B cell (primary cell): ENCODE measurements at regions not wholly inside any gene's neighbourhood (a gene's known extent, or its start where the extent isn't known, plus 50 kb on each side); places are given as distances from the start of the nearest gene placed in this dataset.

Experiments used
- ATAC-seq: fragments of 200-7000 bp; cut with Tn5 transposase; one replicate; pipeline ENCODE4 v1.10.0; 2021; ENCODE audit warnings: low read depth, mild to moderate bottlenecking, moderate number of reproducible peaks, moderate library complexity
- CTCF ChIA-PET: fragments of 350-600 bp; sonication (Branson Sonifier 250); formaldehyde crosslinking; loops from one replicate; lab custom pipeline; 2021; ENCODE audit warnings: antibody characterized with exemption, inconsistent platforms; lab: Charles Lee
- POLR2A ChIA-PET: fragments of 350-600 bp; sonication (Branson Sonifier 250); formaldehyde crosslinking; loops from one replicate; lab custom pipeline; 2021; ENCODE audit warnings: antibody characterized with exemption; lab: Charles Lee
- DNase-seq: peaks from one replicate; pipeline ENCODE4 v3.0.0; 2013
- H2AFZ ChIP-seq: 2 replicates; pipeline ENCODE4 v1.6.1; 2012; ENCODE audit warnings: mild to moderate bottlenecking, low read depth, low read length; ENCODE audit not compliant: insufficient read depth, poor library complexity, severe bottlenecking
- H3K27ac ChIP-seq, 2 donors: 1 replicate in 1 of 2; 2 replicates in 1 of 2; pipeline ENCODE4 v1.5.1; 2012 to 2013; ENCODE audit warnings: low read length in 2 of 2, mild to moderate bottlenecking in 2 of 2, moderate library complexity in 1 of 2
- H3K27me3 ChIP-seq, 4 experiments: fragments of 200-600 bp in 1 of 4; sonication (generic) in 1 of 4; replicated peaks in 1 of 4; 1 replicate in 2 of 4; 2 replicates in 2 of 4; pipeline versions ENCODE4 v1.6.1 to v1.7.0; 2013 to 2016; ENCODE audit warnings: low read length in 3 of 4, mild to moderate bottlenecking in 2 of 4, mixed read lengths in 1 of 4, moderate library complexity in 1 of 4; ENCODE audit not compliant: insufficient read depth in 4 of 4, control insufficient read depth in 3 of 4; ENCODE audit errors: control extremely low read depth in 1 of 4
- H3K36me3 ChIP-seq, 2 experiments: replicated peaks in 1 of 2; 1 replicate in 1 of 2; 2 replicates in 1 of 2; pipeline versions ENCODE4 v1.6.1 to v1.7.1; 2013; ENCODE audit warnings: low read length in 1 of 2; ENCODE audit not compliant: insufficient read depth in 2 of 2, control insufficient read depth in 1 of 2; ENCODE audit errors: control extremely low read depth in 1 of 2, extremely low read depth in 1 of 2
- H3K4me1 ChIP-seq, 2 donors: fragments of 200-600 bp in 1 of 2; sonication (generic) in 1 of 2; 1 replicate in 1 of 2; 2 replicates in 1 of 2; pipeline versions ENCODE4 v1.5.1 to v1.6.1; 2013 to 2017; ENCODE audit warnings: low read length in 2 of 2; ENCODE audit not compliant: control insufficient read depth in 2 of 2, insufficient read depth in 2 of 2
- H3K4me2 ChIP-seq: replicated peaks from 2 replicates; pipeline ENCODE3; 2012; ENCODE audit warnings: mild to moderate bottlenecking, low read depth, low read length; ENCODE audit not compliant: poor library complexity, severe bottlenecking
- H3K4me3 ChIP-seq, 5 experiments: fragments of 200-600 bp in 1 of 5; sonication (generic) in 1 of 5; 1 replicate in 3 of 5; 2 replicates in 2 of 5; pipeline versions ENCODE4 v1.5.1 to v1.7.0; 2011 to 2016; ENCODE audit warnings: low read length in 4 of 5, mild to moderate bottlenecking in 4 of 5, low read depth in 2 of 5, control low read depth in 1 of 5, moderate library complexity in 1 of 5; ENCODE audit not compliant: insufficient read depth in 1 of 5; ENCODE audit errors: control extremely low read depth in 1 of 5, extremely low read depth in 1 of 5
- H3K79me2 ChIP-seq: fragments of 200-600 bp; sonication (generic); one replicate; pipeline ENCODE4 v1.6.0; 2016; ENCODE audit warnings: low read length; ENCODE audit not compliant: control insufficient read depth, insufficient read depth
- H3K9ac ChIP-seq: fragments of 200-600 bp; sonication (generic); 2 replicates; pipeline ENCODE4 v1.6.1; 2017; ENCODE audit warnings: mild to moderate bottlenecking, low read length, moderate library complexity
- H3K9me3 ChIP-seq, 3 donors: one replicate each; pipeline versions ENCODE4 v1.6.1 to v1.7.1; 2013; ENCODE audit warnings: low read length in 2 of 3; ENCODE audit not compliant: control insufficient read depth in 2 of 3, insufficient read depth in 1 of 3; ENCODE audit errors: control extremely low read depth in 1 of 3
- H4K20me1 ChIP-seq: 2 replicates; pipeline ENCODE4 v1.6.0; 2012; ENCODE audit warnings: mild to moderate bottlenecking, low read length; ENCODE audit not compliant: insufficient read depth, control insufficient read depth, poor library complexity, severe bottlenecking
- H3K27ac Mint-ChIP-seq: one replicate; pipeline ENCODE4 v1.8.0; 2021; ENCODE audit warnings: mixed read lengths
- H3K27me3 Mint-ChIP-seq: one replicate; pipeline ENCODE4 v1.8.0; 2021; ENCODE audit warnings: mixed read lengths
- H3K4me1 Mint-ChIP-seq: one replicate; pipeline ENCODE4 v1.8.0; 2021; ENCODE audit warnings: mixed read lengths
- H3K4me3 Mint-ChIP-seq: one replicate; pipeline ENCODE4 v1.8.0; 2021; ENCODE audit warnings: mixed read lengths
- H3K9me3 Mint-ChIP-seq: one replicate; pipeline ENCODE4 v1.8.0; 2022; ENCODE audit warnings: mixed read lengths; ENCODE audit not compliant: insufficient read depth
- EZH2 ChIP-seq: IDR thresholded peaks from 2 replicates; pipeline ENCODE4 v1.6.1; 2012; ENCODE audit warnings: borderline replicate concordance, low read depth, mild to moderate bottlenecking, moderate library complexity, low read length; ENCODE audit not compliant: insufficient read depth, poor library complexity, severe bottlenecking
- WGBS: methylation state at CpG from one replicate; pipeline ENCODE4 v1.1.5; 2013; ENCODE audit warnings: missing lambda C conversion rate; ENCODE audit not compliant: insufficient coverage; 5-methylcytosine and 5-hydroxymethylcytosine counted together
- intact Hi-C: fragments of 100-400 bp; cut with micrococcal nuclease; formaldehyde crosslinking; loops from one replicate; pipeline ENCODE4 v1.10.0; 2022
- TF ChIP-seq, protein P1 (sequence below): fragments of 200-600 bp; IDR thresholded peaks from one replicate; pipeline ENCODE4 v1.8.0; 2022; ENCODE audit warnings: antibody characterized with exemption, mild to moderate bottlenecking

GRCh38 chr10:118506671-118507590, 88.5 kb downstream of the PRLHR start:
- no peak for DNase-seq
- intact Hi-C loops = no loop called here
- Histone ChIP-seq H3K79me2 (no peaks in the 10 kb centered on the region), H4K20me1 (no peaks in the 10 kb centered on the region), H3K4me1 (no peaks in the 10 kb centered on the region), H3K9me3 (no peaks in the 10 kb centered on the region), H3K27me3 (no peaks in the 10 kb centered on the region), H3K4me2 (no peak overlapping the region), H2AFZ (no peak overlapping the region), H3K9ac (no peak overlapping the region), H3K36me3 (no peaks in the 10 kb centered on the region), H3K27ac (no peak overlapping the region), H3K4me3 (no peak overlapping the region)
- CTCF ChIA-PET = no interaction called here
- POLR2A ChIA-PET = no interaction called here
- peaks cover 7% of the 10 kb centered on the region for H3K27me3 Mint-ChIP-seq
- H3K4me3 Mint-ChIP-seq = no peak overlapping the region
- no peaks in the 10 kb centered on the region for H3K4me1 Mint-ChIP-seq
- no peak for TF ChIP-seq EZH2
- TF ChIP-seq, protein P1, sequence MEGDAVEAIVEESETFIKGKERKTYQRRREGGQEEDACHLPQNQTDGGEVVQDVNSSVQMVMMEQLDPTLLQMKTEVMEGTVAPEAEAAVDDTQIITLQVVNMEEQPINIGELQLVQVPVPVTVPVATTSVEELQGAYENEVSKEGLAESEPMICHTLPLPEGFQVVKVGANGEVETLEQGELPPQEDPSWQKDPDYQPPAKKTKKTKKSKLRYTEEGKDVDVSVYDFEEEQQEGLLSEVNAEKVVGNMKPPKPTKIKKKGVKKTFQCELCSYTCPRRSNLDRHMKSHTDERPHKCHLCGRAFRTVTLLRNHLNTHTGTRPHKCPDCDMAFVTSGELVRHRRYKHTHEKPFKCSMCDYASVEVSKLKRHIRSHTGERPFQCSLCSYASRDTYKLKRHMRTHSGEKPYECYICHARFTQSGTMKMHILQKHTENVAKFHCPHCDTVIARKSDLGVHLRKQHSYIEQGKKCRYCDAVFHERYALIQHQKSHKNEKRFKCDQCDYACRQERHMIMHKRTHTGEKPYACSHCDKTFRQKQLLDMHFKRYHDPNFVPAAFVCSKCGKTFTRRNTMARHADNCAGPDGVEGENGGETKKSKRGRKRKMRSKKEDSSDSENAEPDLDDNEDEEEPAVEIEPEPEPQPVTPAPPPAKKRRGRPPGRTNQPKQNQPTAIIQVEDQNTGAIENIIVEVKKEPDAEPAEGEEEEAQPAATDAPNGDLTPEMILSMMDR = no peak
- no peak for ATAC-seq
- no peaks in the 10 kb centered on the region for H3K9me3 Mint-ChIP-seq
- WGBS = 95% methylated on average over 5 of the region's 7 CpGs
- no peak overlapping the region for H3K27ac Mint-ChIP-seq

DNA sequence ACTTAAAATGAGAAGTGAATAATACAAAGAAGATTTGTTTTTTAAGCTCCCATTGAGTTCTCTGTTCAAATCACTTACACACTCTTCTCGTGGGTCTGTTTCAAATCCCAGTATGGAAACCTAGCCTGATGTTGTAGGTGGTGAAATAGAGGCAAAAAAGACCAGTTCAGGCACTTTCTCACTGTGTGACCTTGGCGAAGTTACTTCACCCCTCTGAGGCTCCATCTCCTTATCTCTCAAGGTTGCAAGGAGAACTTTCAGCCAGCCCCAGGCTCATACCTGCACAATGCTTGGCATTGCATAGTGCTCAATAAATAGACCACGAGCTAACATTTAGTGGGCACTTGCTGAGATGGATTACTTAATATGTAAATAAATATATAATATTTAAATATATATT, 90.1 kb downstream of the PRLHR start:
- POLR2A ChIA-PET = no interaction called here
- intact Hi-C loops = no loop called here
- Histone ChIP-seq H3K79me2 (no peaks in the 10 kb centered on the region), H3K36me3 (no peaks in the 10 kb centered on the region), H3K4me1 (no peaks in the 10 kb centered on the region), H3K9me3 (no peaks in the 10 kb centered on the region), H3K27me3 (peaks cover 0 to 3% (median 0%) of the 10 kb centered on the region in 4 experiments), H3K27ac (no peak overlapping the region), H3K4me3 (no peak overlapping the region), H4K20me1 (no peaks in the 10 kb centered on the region), H3K9ac (no peak overlapping the region), H2AFZ (no peak overlapping the region), H3K4me2 (no peak overlapping the region)
- WGBS = 100% methylated on average over 1 of the region's 3 CpGs
- TF ChIP-seq EZH2 = no peak
- TF ChIP-seq, protein P1 = no peak
- Mint-ChIP-seq H3K4me1 (no peaks in the 10 kb centered on the region), H3K4me3 (no peak overlapping the region), H3K27ac (no peak overlapping the region), H3K27me3 (peaks cover 6% of the 10 kb centered on the region), H3K9me3 (no peaks in the 10 kb centered on the region)
- no peak for DNase-seq
- CTCF ChIA-PET = no interaction called here
- ATAC-seq = no peak
